Right lobe of liver (tissue), 6 donors: ENCODE measurements at regions not wholly inside any gene's neighbourhood (a gene's known extent, or its start where the extent isn't known, plus 50 kb on each side); places are given as distances from the start of the nearest gene placed in this dataset.

Experiments
- ATAC-seq, 4 donors: fragments of 200-7000 bp; cut with Tn5 transposase; one replicate each; pipeline ENCODE4 v1.9.1; 2020; ENCODE audit warnings: mild to moderate bottlenecking in 4 of 4, moderate library complexity in 4 of 4
- DNase-seq, 3 donors: peaks; one replicate each; pipeline ENCODE4 v3.0.0-alpha.2; 2020
- H3K27ac ChIP-seq, 3 donors: fragments of 200-600 bp; one replicate each; pipeline ENCODE4 v1.8.0; 2022
- H3K27me3 ChIP-seq, 2 donors: fragments of 200-600 bp; one replicate each; pipeline ENCODE4 v1.8.0; 2022
- H3K36me3 ChIP-seq, 4 donors: fragments of 200-600 bp; sonication (generic) in 1 of 4; one replicate each; pipeline versions ENCODE4 v1.5.1 to v1.8.0; 2017 to 2022; ENCODE audit warnings: control low read depth in 1 of 4
- H3K4me1 ChIP-seq, 4 donors: fragments of 200-600 bp; sonication (generic) in 1 of 4; one replicate each; pipeline versions ENCODE4 v1.5.1 to v1.8.0; 2017 to 2022; ENCODE audit warnings: control low read depth in 1 of 4
- H3K4me3 ChIP-seq, 3 donors: fragments of 200-600 bp; one replicate each; pipeline ENCODE4 v1.8.0; 2022
- H3K9me3 ChIP-seq, 4 donors: fragments of 200-600 bp; sonication (generic) in 1 of 4; one replicate each; pipeline versions ENCODE4 v1.5.1 to v1.8.0; 2017 to 2022; ENCODE audit warnings: control low read depth in 1 of 4
- POLR2A ChIP-seq: fragments of 450-650 bp; IDR thresholded peaks from one replicate; pipeline ENCODE4 v1.6.1; 2017; ENCODE audit warnings: antibody characterized with exemption, mild to moderate bottlenecking
- WGBS: methylation state at CpG from one replicate; pipeline ENCODE4 v1.1.6; 2018; ENCODE audit warnings: low coverage, low lambda C conversion rate; ENCODE audit not compliant: insufficient coverage; ENCODE audit errors: missing lambda C conversion rate; 5-methylcytosine and 5-hydroxymethylcytosine counted together
- intact Hi-C, 2 donors: fragments of 100-400 bp; cut with DNase I; formaldehyde crosslinking; loops; one replicate each; pipeline versions ENCODE4 v1.11.2 to v1.14.1; 2022
- TF ChIP-seq, protein P1 (sequence below), 4 donors: fragments of 200-600 bp in 3 of 4; fragments of 450-650 bp in 1 of 4; IDR thresholded peaks; one replicate each; pipeline versions ENCODE4 v1.5.1 to v1.8.0; 2016 to 2022; ENCODE audit warnings: antibody characterized with exemption in 4 of 4, mild to moderate bottlenecking in 2 of 4
- donor health status: DM: no; HTN: yes; CAD: no.
- donor health status: DM: no; HTN: no; CAD: no.
- donor health status: DM: no; HTN: no; CAD: no.
- donor health status: DM: no; HTN: yes; CAD: no.
- donor health status: DM: no; HTN: yes; CAD: no.

DNA sequence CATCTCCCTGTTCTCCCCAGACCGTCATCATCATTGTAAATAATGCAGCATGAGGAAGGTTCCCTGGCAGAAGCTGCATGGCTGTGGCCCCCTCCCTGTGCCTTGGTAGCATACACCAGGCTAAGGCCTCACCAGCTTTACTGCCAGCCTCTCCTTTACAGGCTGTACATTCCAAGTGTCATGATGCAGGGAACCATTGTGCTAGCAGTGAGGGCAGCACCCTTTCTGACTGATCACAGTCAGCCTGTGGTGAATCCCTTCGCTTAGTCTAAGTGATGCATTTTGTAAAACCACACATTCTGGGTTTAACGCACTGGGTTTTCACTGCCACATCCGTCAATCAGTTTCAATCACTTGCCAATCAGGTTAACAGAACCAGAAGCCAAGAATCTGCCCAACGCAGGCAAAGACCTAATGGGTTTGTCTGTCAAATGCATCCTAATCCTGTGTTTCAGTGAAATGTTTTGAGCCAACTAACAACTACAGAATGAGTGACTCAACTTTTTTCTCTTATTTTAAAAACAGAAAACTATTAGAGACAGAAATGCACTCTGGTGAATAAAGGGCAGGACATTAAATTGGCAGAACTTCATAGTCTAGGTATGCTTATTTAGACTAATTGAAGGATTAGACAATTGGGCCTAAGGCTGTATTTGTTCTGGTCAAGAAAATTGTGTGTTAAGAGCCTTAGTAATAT is 225.9 kb upstream of the DPH6 start:
- intact Hi-C loops: no loop called here
- no peak for TF ChIP-seq POLR2A
- TF ChIP-seq, protein P1, sequence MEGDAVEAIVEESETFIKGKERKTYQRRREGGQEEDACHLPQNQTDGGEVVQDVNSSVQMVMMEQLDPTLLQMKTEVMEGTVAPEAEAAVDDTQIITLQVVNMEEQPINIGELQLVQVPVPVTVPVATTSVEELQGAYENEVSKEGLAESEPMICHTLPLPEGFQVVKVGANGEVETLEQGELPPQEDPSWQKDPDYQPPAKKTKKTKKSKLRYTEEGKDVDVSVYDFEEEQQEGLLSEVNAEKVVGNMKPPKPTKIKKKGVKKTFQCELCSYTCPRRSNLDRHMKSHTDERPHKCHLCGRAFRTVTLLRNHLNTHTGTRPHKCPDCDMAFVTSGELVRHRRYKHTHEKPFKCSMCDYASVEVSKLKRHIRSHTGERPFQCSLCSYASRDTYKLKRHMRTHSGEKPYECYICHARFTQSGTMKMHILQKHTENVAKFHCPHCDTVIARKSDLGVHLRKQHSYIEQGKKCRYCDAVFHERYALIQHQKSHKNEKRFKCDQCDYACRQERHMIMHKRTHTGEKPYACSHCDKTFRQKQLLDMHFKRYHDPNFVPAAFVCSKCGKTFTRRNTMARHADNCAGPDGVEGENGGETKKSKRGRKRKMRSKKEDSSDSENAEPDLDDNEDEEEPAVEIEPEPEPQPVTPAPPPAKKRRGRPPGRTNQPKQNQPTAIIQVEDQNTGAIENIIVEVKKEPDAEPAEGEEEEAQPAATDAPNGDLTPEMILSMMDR (IDR thresholded peaks at IDR 0.05): no peak
- WGBS: 93% methylated on average over 4 of the region's 5 CpGs
- Histone ChIP-seq H3K9me3 (no peaks in the 10 kb centered on the region), H3K27me3 (no peaks in the 10 kb centered on the region), H3K4me1 (no peaks in the 10 kb centered on the region), H3K36me3 (no peaks in the 10 kb centered on the region), H3K4me3 (no peak overlapping the region), H3K27ac (no peak overlapping the region)
- no peak for ATAC-seq
- no peak for DNase-seq

DNA sequence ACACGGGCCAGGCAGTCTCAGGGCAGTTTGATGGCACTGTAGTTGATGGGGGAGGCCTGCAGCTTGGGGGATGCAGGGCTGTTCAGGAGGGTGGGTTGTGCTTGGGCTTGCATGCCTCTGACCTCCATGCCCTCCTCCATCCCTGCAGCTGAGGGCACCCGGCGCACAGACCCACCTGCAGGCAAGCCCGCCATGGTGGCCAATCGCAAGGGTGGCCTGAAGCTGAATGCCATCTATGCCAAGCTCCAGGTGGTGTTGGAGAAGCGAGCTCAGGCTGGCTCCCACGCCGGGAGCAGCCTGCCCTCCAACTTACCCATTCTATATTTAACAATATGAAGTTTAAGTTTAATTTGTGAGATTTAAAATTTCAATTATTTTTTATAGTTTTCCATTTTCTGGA is 228.7 kb upstream of the DPH6 start:
- intact Hi-C loops: no loop called here
- DNase-seq: no peak
- no peak for ATAC-seq
- Histone ChIP-seq H3K4me1 (no peaks in the 10 kb centered on the region), H3K9me3 (no peaks in the 10 kb centered on the region), H3K36me3 (no peaks in the 10 kb centered on the region), H3K27me3 (no peaks in the 10 kb centered on the region), H3K4me3 (no peak overlapping the region), H3K27ac (no peak overlapping the region)
- 72% methylated on average over 4 of the region's 8 CpGs for WGBS
- TF ChIP-seq, protein P1 (IDR thresholded peaks at IDR 0.05): no peak
- TF ChIP-seq POLR2A: no peak

DNA sequence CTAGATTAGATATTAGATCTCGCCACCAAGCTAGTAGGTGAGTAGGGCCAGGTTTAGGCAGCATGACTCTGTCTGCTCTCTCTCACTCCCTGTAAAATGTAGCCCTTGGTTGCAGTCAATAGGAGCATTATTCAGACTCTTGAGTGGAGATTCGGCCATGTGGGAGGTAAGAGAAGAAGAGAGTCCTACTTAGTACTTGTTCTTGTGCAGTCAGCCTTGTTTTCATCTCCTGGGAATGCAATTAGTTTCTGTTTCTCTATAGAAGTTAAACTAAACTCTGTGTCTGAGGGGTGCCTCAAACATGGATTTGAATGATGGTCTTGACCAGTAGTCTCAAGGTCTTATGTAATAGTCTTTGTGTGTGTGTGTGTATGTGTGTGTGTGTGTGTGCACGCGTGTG is 229.5 kb upstream of the DPH6 start:
- Histone ChIP-seq H3K9me3 (no peaks in the 10 kb centered on the region), H3K36me3 (no peaks in the 10 kb centered on the region), H3K4me1 (no peaks in the 10 kb centered on the region), H3K4me3 (no peak overlapping the region), H3K27me3 (no peaks in the 10 kb centered on the region), H3K27ac (no peak overlapping the region)
- DNase-seq: no peak
- WGBS: 87% methylated on average over 3 of the region's 4 CpGs
- ATAC-seq: no peak
- intact Hi-C loops: no loop called here
- no peak for TF ChIP-seq POLR2A
- TF ChIP-seq, protein P1 (IDR thresholded peaks at IDR 0.05): no peak

DNA sequence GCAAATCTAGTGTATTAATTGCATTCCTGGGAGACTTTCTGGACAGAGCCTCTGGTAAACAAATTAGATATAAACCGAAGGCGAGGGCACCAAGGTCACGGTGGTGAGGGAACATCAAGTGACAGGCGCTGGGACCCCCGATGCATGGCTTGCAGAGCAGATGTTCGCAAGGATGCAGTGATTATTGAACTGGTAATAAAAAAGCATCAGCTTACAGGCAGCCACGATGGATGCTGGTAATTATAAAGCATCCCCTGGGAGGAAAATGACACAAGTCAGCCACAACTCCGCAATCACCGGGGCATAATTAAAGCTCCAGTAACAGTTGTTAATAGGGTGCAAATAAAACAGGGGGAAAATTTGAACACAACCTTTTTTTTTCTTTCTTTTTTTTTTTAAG is 231.1 kb upstream of the DPH6 start:
- no peak for ATAC-seq
- no peak overlapping the region for H3K4me3 ChIP-seq
- H3K9me3 ChIP-seq: no peaks in the 10 kb centered on the region
- 62% methylated on average over 9 of the region's 9 CpGs for WGBS
- no peak overlapping the region for H3K27ac ChIP-seq
- no peak for DNase-seq
- H3K27me3 ChIP-seq: no peaks in the 10 kb centered on the region
- TF ChIP-seq POLR2A: no peak
- TF ChIP-seq, protein P1 (IDR thresholded peaks at IDR 0.05): no peak
- H3K4me1 ChIP-seq: no peaks in the 10 kb centered on the region
- no peaks in the 10 kb centered on the region for H3K36me3 ChIP-seq
- intact Hi-C loops: no loop called here

DNA sequence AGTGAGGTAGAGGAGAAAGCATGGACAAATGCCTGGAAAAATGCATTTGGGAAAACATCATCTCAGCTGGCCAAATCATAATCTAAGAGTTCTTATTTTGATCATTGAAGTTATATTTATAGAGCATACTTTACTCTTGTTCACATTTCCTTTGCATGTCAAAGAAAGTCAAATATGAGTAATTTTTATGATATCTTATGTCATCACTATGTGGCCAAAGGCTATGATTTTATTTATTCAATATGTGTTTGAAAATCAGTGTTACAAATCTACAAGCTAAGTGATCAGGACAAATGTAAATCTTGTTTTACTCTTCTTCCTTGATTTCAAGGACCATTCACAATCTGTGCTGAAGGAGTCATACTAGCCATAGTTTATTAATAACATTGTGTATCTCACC is 237.2 kb upstream of the DPH6 start:
- no peak for ATAC-seq
- no peaks in the 10 kb centered on the region for H3K36me3 ChIP-seq
- H3K27me3 ChIP-seq: no peaks in the 10 kb centered on the region
- no peak for TF ChIP-seq POLR2A
- TF ChIP-seq, protein P1 (IDR thresholded peaks at IDR 0.05): no peak
- no peak overlapping the region for H3K4me3 ChIP-seq
- intact Hi-C loops: no loop called here
- no peak for DNase-seq
- H3K27ac ChIP-seq: no peak overlapping the region
- H3K4me1 ChIP-seq: no peaks in the 10 kb centered on the region
- no peaks in the 10 kb centered on the region for H3K9me3 ChIP-seq
